IPS-18a (cell line): ENCODE measurements at regions not wholly inside any gene's neighbourhood (a gene's known extent, or its start where the extent isn't known, plus 50 kb on each side); places are given as distances from the start of the nearest gene placed in this dataset.
"Not testable (repeated sequence)": the region's sequence is repeated elsewhere in the genome, so short reads cannot be mapped to it uniquely, and the experiment has no call there.

Experiments used
- H3K27ac ChIP-seq: one replicate; pipeline ENCODE4 v1.5.1; 2013; ENCODE audit warnings: low read length
- H3K27me3 ChIP-seq: one replicate; pipeline ENCODE4 v1.6.1; 2013; ENCODE audit warnings: mild to moderate bottlenecking, low read length; ENCODE audit not compliant: control insufficient read depth, insufficient read depth
- H3K36me3 ChIP-seq: one replicate; pipeline ENCODE4 v1.6.1; 2013; ENCODE audit warnings: low read depth, low read length; ENCODE audit not compliant: control insufficient read depth
- H3K4me1 ChIP-seq: one replicate; pipeline ENCODE4 v1.6.1; 2013; ENCODE audit warnings: low read depth, low read length; ENCODE audit not compliant: control insufficient read depth
- H3K4me3 ChIP-seq: one replicate; pipeline ENCODE4 v1.5.1; 2013; ENCODE audit warnings: low read length
- H3K9ac ChIP-seq: one replicate; pipeline ENCODE4 v1.6.1; 2013; ENCODE audit warnings: mild to moderate bottlenecking, low read length, moderate library complexity
- H3K9me3 ChIP-seq: one replicate; pipeline ENCODE4 v1.6.1; 2013; ENCODE audit warnings: low read depth, low read length; ENCODE audit not compliant: control insufficient read depth

DNA sequence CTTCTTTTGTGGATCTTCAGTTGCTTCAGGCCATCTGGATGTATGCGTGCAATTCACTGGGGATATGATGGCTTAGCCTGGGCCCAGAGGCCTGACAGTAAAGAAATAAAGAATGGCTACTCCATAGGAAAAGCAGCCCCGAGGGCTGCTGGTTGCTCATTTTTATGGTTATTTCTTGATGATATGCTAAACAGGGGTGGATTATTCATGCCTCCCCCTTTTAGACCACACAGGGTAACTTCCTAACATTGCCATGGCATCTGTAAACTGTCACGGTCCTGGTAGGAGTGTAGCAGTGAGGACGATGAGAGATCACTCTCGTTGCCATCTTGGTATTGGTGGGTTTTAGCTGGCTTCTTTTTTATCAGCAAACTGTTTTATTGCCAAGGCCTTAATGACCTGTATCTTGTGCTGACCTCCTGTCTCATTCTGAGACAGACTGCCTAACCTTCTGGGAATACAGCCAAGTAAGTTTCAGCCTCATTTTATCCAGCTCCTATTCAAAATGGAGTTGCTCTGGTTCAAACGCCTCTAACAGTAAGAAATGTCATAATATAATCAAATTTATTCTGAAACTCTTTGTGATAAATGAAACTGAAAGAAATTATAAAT, 60.5 kb downstream of the DSEL start:
- H3K27ac ChIP-seq: no peak overlapping the region
- no peaks in the 10 kb centered on the region for H3K27me3 ChIP-seq
- no peak overlapping the region for H3K9ac ChIP-seq
- no peaks in the 10 kb centered on the region for H3K36me3 ChIP-seq
- H3K4me3 ChIP-seq: no peak overlapping the region
- H3K9me3 ChIP-seq: no peaks in the 10 kb centered on the region
- H3K4me1 ChIP-seq: peaks cover 4% of the 10 kb centered on the region

DNA sequence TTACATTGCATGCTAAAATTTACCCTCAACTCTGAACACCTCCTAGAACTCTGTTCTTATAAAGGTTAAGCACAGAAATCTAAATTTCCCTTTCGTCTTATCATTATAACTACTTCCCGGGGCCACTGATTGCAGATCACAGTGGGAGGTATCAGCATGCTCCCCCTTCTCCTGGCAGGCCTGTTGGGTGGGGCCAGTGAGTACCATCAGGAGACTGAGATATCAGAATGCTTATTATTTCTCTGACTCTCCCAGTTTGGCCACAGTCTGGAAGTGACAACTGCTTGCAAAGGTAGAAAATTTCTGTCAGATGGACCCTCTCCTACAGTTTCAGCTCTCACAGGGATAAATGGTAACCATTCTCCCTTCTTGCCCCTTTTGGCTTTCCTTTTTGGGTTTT, 62.6 kb downstream of the DSEL start:
- no peak overlapping the region for H3K4me3 ChIP-seq
- H3K9me3 ChIP-seq: no peaks in the 10 kb centered on the region
- H3K27ac ChIP-seq: no peak overlapping the region
- no peak overlapping the region for H3K9ac ChIP-seq
- no peaks in the 10 kb centered on the region for H3K27me3 ChIP-seq
- H3K4me1 ChIP-seq: peaks cover 4% of the 10 kb centered on the region
- H3K36me3 ChIP-seq: no peaks in the 10 kb centered on the region

DNA sequence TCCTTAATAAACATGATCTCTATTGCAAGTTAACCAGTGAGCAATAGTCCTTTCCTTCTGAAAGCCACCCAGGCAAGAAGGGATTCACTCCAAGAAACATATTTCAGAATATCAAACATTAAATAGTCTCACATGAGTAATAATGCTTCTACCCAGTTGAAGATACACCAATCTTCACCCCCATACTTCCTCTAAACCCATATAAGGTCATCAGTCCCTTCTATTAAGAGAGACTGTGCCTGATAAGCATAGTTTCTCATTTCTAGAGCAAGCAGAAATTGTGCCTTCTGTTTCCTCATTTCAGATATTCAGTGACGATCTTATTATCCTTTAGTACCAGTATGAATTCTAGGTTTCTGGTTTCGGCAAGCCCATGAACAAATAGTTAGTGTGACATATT, 64.6 kb downstream of the DSEL start:
- Histone ChIP-seq H3K4me1 (peaks cover 4% of the 10 kb centered on the region), H3K27me3 (no peaks in the 10 kb centered on the region), H3K36me3 (no peaks in the 10 kb centered on the region), H3K4me3 (no peak overlapping the region), H3K27ac (no peak overlapping the region), H3K9me3 (no peaks in the 10 kb centered on the region), H3K9ac (no peak overlapping the region)

GRCh38 chr18:67451101-67451500, 65.4 kb downstream of the DSEL start:
- not testable (repeated sequence) for H3K4me1 ChIP-seq, H3K27me3 ChIP-seq, H3K4me3 ChIP-seq, H3K9me3 ChIP-seq, H3K9ac ChIP-seq, H3K27ac ChIP-seq, H3K36me3 ChIP-seq

- H3K36me3 ChIP-seq: no peaks in the 10 kb centered on the region
- H3K9ac ChIP-seq: no peak overlapping the region
- no peaks in the 10 kb centered on the region for H3K27me3 ChIP-seq
- H3K4me3 ChIP-seq: no peak overlapping the region
- H3K27ac ChIP-seq: no peak overlapping the region
- H3K9me3 ChIP-seq: no peaks in the 10 kb centered on the region
- H3K4me1 ChIP-seq: no peaks in the 10 kb centered on the region
Observed at GRCh38 chr18:67433971-67434370, 82.5 kb downstream of the DSEL start.

GRCh38 chr18:67432806-67433205, 83.7 kb downstream of the DSEL start:
- Histone ChIP-seq H3K4me1 (no peaks in the 10 kb centered on the region), H3K27me3 (no peaks in the 10 kb centered on the region), H3K27ac (no peak overlapping the region), H3K9me3 (no peaks in the 10 kb centered on the region), H3K9ac (no peak overlapping the region), H3K36me3 (no peaks in the 10 kb centered on the region), H3K4me3 (no peak overlapping the region)

DNA sequence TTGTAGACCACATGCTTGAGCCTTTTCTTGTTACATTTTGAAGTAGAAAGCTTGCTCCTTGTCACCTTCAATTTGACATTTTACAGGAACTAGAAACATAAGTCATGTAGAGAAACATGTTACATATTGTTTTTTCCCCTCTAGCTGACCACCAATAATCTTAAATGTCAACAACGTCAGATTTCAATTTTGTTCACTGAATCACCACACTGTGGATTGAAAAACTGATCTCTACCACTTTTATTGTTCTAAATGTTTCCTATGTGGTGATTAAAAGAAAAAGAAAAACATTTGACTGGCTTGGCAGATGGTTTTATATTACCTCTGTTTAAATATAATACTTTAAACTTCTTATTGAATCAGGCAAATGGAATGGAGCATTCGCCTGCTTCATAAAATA, 87.7 kb downstream of the DSEL start:
- Histone ChIP-seq H3K4me3 (no peak overlapping the region), H3K27ac (no peak overlapping the region), H3K9me3 (no peaks in the 10 kb centered on the region), H3K36me3 (no peaks in the 10 kb centered on the region), H3K9ac (no peak overlapping the region), H3K27me3 (no peaks in the 10 kb centered on the region), H3K4me1 (no peaks in the 10 kb centered on the region)

- no peaks in the 10 kb centered on the region for H3K36me3 ChIP-seq
- no peaks in the 10 kb centered on the region for H3K27me3 ChIP-seq
- H3K9ac ChIP-seq: no peak overlapping the region
- no peaks in the 10 kb centered on the region for H3K4me1 ChIP-seq
- no peak overlapping the region for H3K4me3 ChIP-seq
- H3K27ac ChIP-seq: no peak overlapping the region
- H3K9me3 ChIP-seq: no peaks in the 10 kb centered on the region
Observed at GRCh38 chr18:67428158-67428557, 88.4 kb downstream of the DSEL start.

DNA sequence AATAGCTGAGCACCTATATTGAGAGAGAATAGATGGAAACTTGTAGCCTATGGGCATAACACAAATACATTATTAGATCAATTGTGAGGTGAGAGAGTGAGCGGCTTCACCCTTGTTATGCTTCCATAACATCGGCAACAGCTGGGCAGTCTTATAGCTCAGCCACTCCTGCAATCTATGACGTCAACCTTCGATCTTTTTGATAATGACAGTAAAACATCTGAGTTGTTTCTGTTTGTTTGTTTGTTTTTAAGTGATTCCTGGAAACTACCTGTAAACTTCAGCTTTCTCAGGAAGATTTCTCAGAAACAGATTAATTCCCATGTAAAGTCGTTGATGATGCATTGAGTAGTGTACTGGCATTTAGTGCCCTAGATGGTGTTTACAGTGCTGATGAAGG, 90.0 kb downstream of the DSEL start:
- no peaks in the 10 kb centered on the region for H3K4me1 ChIP-seq

GRCh38 chr18:67425672-67426071, 90.8 kb downstream of the DSEL start:
- no peaks in the 10 kb centered on the region for H3K4me1 ChIP-seq
- no peak overlapping the region for H3K27ac ChIP-seq
- no peaks in the 10 kb centered on the region for H3K36me3 ChIP-seq
- H3K9me3 ChIP-seq: no peaks in the 10 kb centered on the region
- H3K9ac ChIP-seq: no peak overlapping the region
- H3K4me3 ChIP-seq: no peak overlapping the region
- H3K27me3 ChIP-seq: no peaks in the 10 kb centered on the region

More for the DNA sequence above, 90.0 kb downstream of the DSEL start:
- Histone ChIP-seq H3K27ac (no peak overlapping the region), H3K36me3 (no peaks in the 10 kb centered on the region), H3K4me3 (no peak overlapping the region), H3K9ac (no peak overlapping the region), H3K9me3 (no peaks in the 10 kb centered on the region), H3K27me3 (no peaks in the 10 kb centered on the region)

DNA sequence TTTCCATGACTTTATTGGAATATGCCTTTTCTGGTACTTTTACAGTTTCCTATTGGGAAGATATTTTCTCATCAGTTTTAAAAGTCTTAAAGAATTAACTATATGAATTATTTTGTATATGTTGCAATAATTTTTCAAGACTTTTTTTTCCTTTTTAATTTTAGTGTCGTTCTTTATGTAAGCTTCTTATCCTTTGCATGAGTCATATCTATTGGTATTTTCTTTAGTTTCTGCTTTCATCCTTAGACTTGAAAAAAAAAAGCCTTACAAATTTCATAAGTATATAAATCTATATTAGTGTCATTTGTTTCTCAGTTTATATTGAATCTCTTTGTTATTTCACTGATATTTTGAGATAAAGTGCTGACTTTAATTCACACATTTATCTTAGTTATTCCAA, 94.9 kb downstream of the DSEL start:
- Histone ChIP-seq H3K4me1 (no peaks in the 10 kb centered on the region), H3K9me3 (no peaks in the 10 kb centered on the region), H3K27me3 (no peaks in the 10 kb centered on the region), H3K9ac (no peak overlapping the region), H3K4me3 (no peak overlapping the region), H3K27ac (no peak overlapping the region), H3K36me3 (no peaks in the 10 kb centered on the region)

GRCh38 chr18:67417864-67418523, 98.5 kb downstream of the DSEL start:
- H3K4me1 ChIP-seq: no peaks in the 10 kb centered on the region
- H3K27me3 ChIP-seq: no peaks in the 10 kb centered on the region
- no peaks in the 10 kb centered on the region for H3K9me3 ChIP-seq
- H3K36me3 ChIP-seq: no peaks in the 10 kb centered on the region
- H3K27ac ChIP-seq: no peak overlapping the region
- no peak overlapping the region for H3K4me3 ChIP-seq
- H3K9ac ChIP-seq: no peak overlapping the region
